ENCODE measurements at regions not wholly inside any gene's neighbourhood (a gene's known extent, or its start where the extent isn't known, plus 50 kb on each side); places are given as distances from the start of the nearest gene placed in this dataset.

GRCh38 chr9:118362596-118362995 lies 658.4 kb downstream of the TLR4 start:
- intact Hi-C loops (cut with micrococcal nuclease): no loop called here

GRCh38 chr9:118364266-118365106 lies 660.3 kb downstream of the TLR4 start:
- intact Hi-C loops (cut with micrococcal nuclease): no loop called here
- Histone ChIP-seq H3K9me3 (replicated peaks) (peaks cover 5% of the 10 kb centered on the region), H3K27me3 (ENCODE audit: low read depth) (no peaks in the 10 kb centered on the region), H3K4me3 (no peak overlapping the region), H3K4me1 (no peaks in the 10 kb centered on the region), H3K27ac (replicated peaks) (no peak overlapping the region), H3K36me3 (no peaks in the 10 kb centered on the region)
- no peak for DNase-seq
- TF ChIP-seq, protein P1, sequence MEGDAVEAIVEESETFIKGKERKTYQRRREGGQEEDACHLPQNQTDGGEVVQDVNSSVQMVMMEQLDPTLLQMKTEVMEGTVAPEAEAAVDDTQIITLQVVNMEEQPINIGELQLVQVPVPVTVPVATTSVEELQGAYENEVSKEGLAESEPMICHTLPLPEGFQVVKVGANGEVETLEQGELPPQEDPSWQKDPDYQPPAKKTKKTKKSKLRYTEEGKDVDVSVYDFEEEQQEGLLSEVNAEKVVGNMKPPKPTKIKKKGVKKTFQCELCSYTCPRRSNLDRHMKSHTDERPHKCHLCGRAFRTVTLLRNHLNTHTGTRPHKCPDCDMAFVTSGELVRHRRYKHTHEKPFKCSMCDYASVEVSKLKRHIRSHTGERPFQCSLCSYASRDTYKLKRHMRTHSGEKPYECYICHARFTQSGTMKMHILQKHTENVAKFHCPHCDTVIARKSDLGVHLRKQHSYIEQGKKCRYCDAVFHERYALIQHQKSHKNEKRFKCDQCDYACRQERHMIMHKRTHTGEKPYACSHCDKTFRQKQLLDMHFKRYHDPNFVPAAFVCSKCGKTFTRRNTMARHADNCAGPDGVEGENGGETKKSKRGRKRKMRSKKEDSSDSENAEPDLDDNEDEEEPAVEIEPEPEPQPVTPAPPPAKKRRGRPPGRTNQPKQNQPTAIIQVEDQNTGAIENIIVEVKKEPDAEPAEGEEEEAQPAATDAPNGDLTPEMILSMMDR (IDR thresholded peaks at IDR 0.05; ENCODE audit: borderline replicate concordance): no peak

More at GRCh38 chr9:118362596-118362995, 658.4 kb downstream of the TLR4 start:
- Histone ChIP-seq H3K27ac (replicated peaks) (no peak overlapping the region), H3K27me3 (ENCODE audit: low read depth) (no peaks in the 10 kb centered on the region), H3K36me3 (no peaks in the 10 kb centered on the region), H3K4me1 (no peaks in the 10 kb centered on the region), H3K9me3 (replicated peaks) (peaks cover 5% of the 10 kb centered on the region), H3K4me3 (no peak overlapping the region)
- TF ChIP-seq, protein P1 (IDR thresholded peaks at IDR 0.05; ENCODE audit: borderline replicate concordance): no peak
- DNase-seq: no peak

DNA sequence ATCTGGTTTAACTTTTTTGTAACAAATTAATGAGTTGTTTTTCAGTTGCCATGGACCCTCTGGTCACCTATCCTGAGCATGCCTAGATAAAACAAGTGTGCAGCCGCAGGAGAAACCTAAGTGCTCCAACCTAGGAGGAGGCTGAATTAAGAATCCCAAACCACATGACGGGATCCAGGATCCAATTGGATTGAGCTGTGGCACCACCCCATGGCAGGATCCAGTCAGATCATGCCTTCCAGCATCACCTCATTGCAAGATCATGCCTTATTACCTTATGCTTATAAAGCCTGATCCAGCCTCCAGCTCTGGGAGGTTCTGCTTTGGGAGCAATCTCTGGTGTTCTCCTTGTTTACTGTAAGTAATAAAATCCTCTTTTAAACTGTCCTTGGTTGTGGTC lies 662.0 kb downstream of the TLR4 start:
- Histone ChIP-seq H3K4me3 (no peak overlapping the region), H3K9me3 (replicated peaks) (peaks cover 5% of the 10 kb centered on the region), H3K36me3 (no peaks in the 10 kb centered on the region), H3K27me3 (ENCODE audit: low read depth) (no peaks in the 10 kb centered on the region), H3K27ac (replicated peaks) (no peak overlapping the region), H3K4me1 (no peaks in the 10 kb centered on the region)
- intact Hi-C loops (cut with micrococcal nuclease): no loop called here
- no peak for DNase-seq
- TF ChIP-seq, protein P1 (IDR thresholded peaks at IDR 0.05; ENCODE audit: borderline replicate concordance): no peak

DNA sequence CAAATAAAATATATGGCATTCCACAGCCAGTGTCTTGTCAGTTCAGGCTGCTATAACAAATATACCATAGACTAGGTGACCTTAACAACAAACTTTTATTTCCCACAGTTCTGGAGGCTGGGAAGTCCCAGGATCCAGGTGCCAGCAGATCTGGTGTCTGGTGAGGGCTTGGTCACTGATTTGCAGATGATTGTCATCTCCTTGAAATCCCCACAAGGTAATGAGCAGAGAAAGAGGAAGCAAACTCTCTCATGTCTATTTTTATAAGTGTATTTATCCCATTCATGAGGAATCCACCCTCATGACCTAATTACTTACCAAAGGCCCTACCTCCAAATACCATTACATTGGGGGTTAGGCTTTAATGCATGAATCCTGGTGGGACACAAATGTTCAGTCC lies 663.2 kb downstream of the TLR4 start:
- H3K36me3 ChIP-seq: no peaks in the 10 kb centered on the region
- intact Hi-C loops (cut with micrococcal nuclease): no loop called here
- no peaks in the 10 kb centered on the region for H3K27me3 ChIP-seq (ENCODE audit: low read depth)
- H3K4me3 ChIP-seq: no peak overlapping the region
- peaks cover 5% of the 10 kb centered on the region for H3K9me3 ChIP-seq (replicated peaks)
- H3K4me1 ChIP-seq: no peaks in the 10 kb centered on the region
- no peak overlapping the region for H3K27ac ChIP-seq (replicated peaks)
- DNase-seq: no peak
- TF ChIP-seq, protein P1 (IDR thresholded peaks at IDR 0.05; ENCODE audit: borderline replicate concordance): no peak

DNA sequence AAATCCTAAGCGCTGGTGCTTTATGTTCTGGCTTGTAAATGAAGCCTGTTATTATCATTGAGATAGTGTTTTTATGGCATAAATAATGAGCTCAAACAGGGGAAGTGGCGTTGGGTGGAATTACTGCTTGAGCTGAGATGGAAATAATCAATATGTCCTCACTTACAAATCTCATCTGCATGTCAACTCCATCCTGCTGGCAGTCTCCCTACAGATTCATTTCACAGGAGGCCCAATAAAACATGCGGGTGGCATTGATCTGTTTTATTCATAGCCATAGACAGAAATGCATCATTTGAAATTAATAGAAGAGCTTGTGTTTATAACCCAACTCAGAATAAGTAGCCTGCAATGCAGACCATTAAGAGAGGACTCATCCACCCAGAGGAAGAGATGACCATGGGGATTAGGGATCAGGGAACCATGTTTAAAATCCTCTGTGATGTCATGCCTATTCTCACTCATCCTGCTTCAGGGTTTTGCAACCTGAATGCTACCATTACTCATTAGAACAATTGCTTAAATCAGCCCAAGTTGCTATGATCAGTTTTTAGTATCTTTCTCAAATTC lies 680.4 kb downstream of the TLR4 start:
- Histone ChIP-seq H3K27me3 (ENCODE audit: low read depth) (no peaks in the 10 kb centered on the region), H3K36me3 (no peaks in the 10 kb centered on the region), H3K4me1 (no peaks in the 10 kb centered on the region), H3K9me3 (replicated peaks) (no peaks in the 10 kb centered on the region), H3K4me3 (no peak overlapping the region), H3K27ac (replicated peaks) (no peak overlapping the region)
- DNase-seq: no peak
- TF ChIP-seq, protein P1 (IDR thresholded peaks at IDR 0.05; ENCODE audit: borderline replicate concordance): no peak
- intact Hi-C loops (cut with micrococcal nuclease): no loop called here

All from left ventricle myocardium inferior (tissue), 1 donor.